ENCODE measurements at regions not wholly inside any gene's neighbourhood (a gene's known extent, or its start where the extent isn't known, plus 50 kb on each side); places are given as distances from the start of the nearest gene placed in this dataset.
"Not testable (repeated sequence)": the region's sequence is repeated elsewhere in the genome, so short reads cannot be mapped to it uniquely, and the experiment has no call there.

DNA sequence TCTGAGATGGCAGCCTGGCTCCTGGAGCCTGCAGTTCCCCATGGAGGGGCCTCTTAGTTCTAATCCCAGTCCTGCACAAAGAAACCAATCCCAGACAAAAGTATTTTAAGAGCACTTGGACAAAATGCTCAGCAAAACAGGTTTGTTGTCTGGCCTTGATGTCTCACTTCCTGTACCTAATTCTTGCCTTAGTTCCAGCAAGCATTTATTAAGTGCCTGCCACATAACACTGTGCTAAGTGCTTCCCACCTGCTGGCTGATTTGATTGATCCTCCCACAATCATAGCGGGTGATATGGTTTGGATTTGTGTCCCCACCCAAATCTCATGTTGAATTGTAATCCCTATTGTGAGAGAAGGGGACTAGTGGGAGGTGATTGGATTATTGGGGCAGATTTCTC is 65.7 kb upstream of the HABP2 start:
- peaks cover 0 to 3% (median 1%) of the 10 kb centered on the region in 7 donors for H3K9me3 Mint-ChIP-seq
- Histone ChIP-seq H3K4me1 (ENCODE audit: control insufficient read depth, insufficient read depth, low read length, poor library complexity, severe bottlenecking) (no peaks in the 10 kb centered on the region), H3K27me3 (ENCODE audit: control insufficient read depth, insufficient read depth, low read length) (peaks cover 3% of the 10 kb centered on the region), H3K9me3 (ENCODE audit: control insufficient read depth in 2 of 2, low read length in 2 of 2) (no peaks in the 10 kb centered on the region), H3K4me3 (ENCODE audit: low read depth, low read length) (no peak overlapping the region), H3K36me3 (ENCODE audit: control insufficient read depth, insufficient read depth, low read length) (no peaks in the 10 kb centered on the region), H3K27ac (ENCODE audit: insufficient read depth, low read length, poor library complexity, severe bottlenecking) (no peak overlapping the region)
- H3K4me3 Mint-ChIP-seq: no peak overlapping the region
- no peaks in the 10 kb centered on the region for H3K36me3 Mint-ChIP-seq
- DNase-seq: no peak
- ATAC-seq (ENCODE audit: low read depth in 2 of 2): no peak
- no peak overlapping the region for H3K27ac Mint-ChIP-seq
- no peaks in the 10 kb centered on the region for H3K4me1 Mint-ChIP-seq
- peaks cover 6% of the 10 kb centered on the region for H3K27me3 Mint-ChIP-seq

DNA sequence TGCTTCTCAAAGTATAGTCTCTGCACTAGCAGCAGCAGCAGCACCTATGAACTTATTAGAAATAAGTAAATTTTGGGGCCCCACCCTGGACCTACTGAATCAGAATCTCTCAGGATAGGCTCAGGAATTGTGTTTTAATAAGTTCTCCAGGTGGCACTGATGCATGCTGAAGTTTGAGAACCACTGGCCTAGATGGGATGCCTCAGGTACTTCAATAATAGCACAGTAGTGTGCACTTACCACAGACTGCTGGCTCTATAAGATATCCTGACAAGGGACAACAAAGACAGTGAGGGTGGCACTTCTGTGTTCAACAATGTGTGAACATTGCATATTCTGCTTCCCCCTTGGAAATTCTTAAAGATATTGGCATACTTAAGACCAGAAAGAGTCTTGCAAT is 64.7 kb upstream of the HABP2 start:
- Histone ChIP-seq H3K9me3 (ENCODE audit: control insufficient read depth in 2 of 2, low read length in 2 of 2) (no peaks in the 10 kb centered on the region), H3K4me1 (ENCODE audit: control insufficient read depth, insufficient read depth, low read length, poor library complexity, severe bottlenecking) (no peaks in the 10 kb centered on the region), H3K36me3 (ENCODE audit: control insufficient read depth, insufficient read depth, low read length) (no peaks in the 10 kb centered on the region), H3K27me3 (ENCODE audit: control insufficient read depth, insufficient read depth, low read length) (peaks cover 3% of the 10 kb centered on the region), H3K4me3 (ENCODE audit: low read depth, low read length) (no peak overlapping the region), H3K27ac (ENCODE audit: insufficient read depth, low read length, poor library complexity, severe bottlenecking) (no peak overlapping the region)
- H3K36me3 Mint-ChIP-seq: no peaks in the 10 kb centered on the region
- peaks cover 6% of the 10 kb centered on the region for H3K27me3 Mint-ChIP-seq
- no peak for ATAC-seq (ENCODE audit: low read depth in 2 of 2)
- no peak overlapping the region for H3K27ac Mint-ChIP-seq
- H3K4me3 Mint-ChIP-seq: no peak overlapping the region
- no peak for DNase-seq
- peaks cover 0 to 3% (median 0%) of the 10 kb centered on the region in 7 donors for H3K9me3 Mint-ChIP-seq
- no peaks in the 10 kb centered on the region for H3K4me1 Mint-ChIP-seq

DNA sequence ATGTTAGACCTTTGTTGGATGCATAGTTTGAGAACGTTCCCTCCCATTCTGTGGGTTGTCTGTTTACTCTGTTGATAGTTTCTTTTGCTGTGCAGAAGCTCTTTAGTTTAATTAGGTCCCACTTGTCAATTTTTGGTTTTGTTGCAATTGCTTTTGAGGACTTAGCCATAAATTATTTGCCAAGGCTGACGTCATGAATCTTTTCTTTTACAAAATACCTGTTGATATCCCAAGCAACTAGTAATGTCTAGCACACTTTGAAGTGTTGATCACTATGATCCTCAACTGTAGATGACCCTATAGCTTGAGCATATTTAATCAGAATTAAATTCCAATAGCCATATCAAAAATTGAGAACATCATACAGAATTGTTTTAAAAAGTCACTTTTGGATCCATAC is 63.3 kb upstream of the HABP2 start:
- H3K36me3 ChIP-seq (ENCODE audit: control insufficient read depth, insufficient read depth, low read length); ATAC-seq (ENCODE audit: low read depth in 2 of 2); DNase-seq; H3K27ac Mint-ChIP-seq; H3K4me3 Mint-ChIP-seq; H3K27me3 ChIP-seq (ENCODE audit: control insufficient read depth, insufficient read depth, low read length); H3K4me1 ChIP-seq (ENCODE audit: control insufficient read depth, insufficient read depth, low read length, poor library complexity, severe bottlenecking); H3K9me3 Mint-ChIP-seq; H3K36me3 Mint-ChIP-seq; H3K4me3 ChIP-seq (ENCODE audit: low read depth, low read length); H3K4me1 Mint-ChIP-seq; H3K27ac ChIP-seq (ENCODE audit: insufficient read depth, low read length, poor library complexity, severe bottlenecking); H3K27me3 Mint-ChIP-seq; H3K9me3 ChIP-seq (ENCODE audit: control insufficient read depth in 2 of 2, low read length in 2 of 2): not testable (repeated sequence)

DNA sequence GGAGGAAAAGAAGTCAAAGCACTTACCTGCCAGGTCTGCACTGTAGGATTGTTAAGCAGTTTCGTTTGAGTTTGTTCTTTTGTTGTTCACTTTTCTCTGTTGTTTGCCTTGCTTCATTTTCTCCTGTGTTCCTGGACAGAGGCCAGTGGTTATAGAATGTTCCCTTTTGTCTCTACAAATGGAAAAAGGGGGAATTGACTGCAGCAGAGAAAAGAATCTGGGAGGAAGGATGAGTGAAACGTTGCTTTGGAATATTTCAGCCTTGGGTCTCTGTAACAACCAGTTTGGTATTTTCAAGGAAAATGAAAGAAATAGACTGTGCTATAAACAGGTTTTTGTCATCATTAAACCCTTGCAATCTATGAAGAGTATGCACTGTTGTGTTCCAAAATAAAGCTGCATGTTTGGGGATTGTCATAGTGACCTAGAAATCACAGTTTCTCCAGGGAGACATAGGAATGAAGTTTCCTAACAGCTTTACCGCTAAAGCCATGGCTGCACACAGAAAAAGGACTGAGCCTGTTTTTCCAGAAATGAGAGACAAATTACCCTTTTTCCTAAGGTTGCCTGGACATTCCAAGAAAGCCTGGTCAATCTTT is 60.8 kb upstream of the HABP2 start:
- ATAC-seq (ENCODE audit: low read depth in 2 of 2) (no peak), DNase-seq (no peak)
- peaks cover 3% of the 10 kb centered on the region for H3K27me3 ChIP-seq (ENCODE audit: control insufficient read depth, insufficient read depth, low read length)
- no peak overlapping the region for H3K4me3 ChIP-seq (ENCODE audit: low read depth, low read length)
- no peaks in the 10 kb centered on the region for H3K4me1 Mint-ChIP-seq
- H3K9me3 Mint-ChIP-seq: peaks cover 0 to 5% (median 0%) of the 10 kb centered on the region in 7 donors
- H3K9me3 ChIP-seq (ENCODE audit: control insufficient read depth in 2 of 2, low read length in 2 of 2): no peaks in the 10 kb centered on the region
- H3K4me3 Mint-ChIP-seq: no peak overlapping the region
- no peaks in the 10 kb centered on the region for H3K36me3 ChIP-seq (ENCODE audit: control insufficient read depth, insufficient read depth, low read length)
- no peaks in the 10 kb centered on the region for H3K27me3 Mint-ChIP-seq
- H3K36me3 Mint-ChIP-seq: no peaks in the 10 kb centered on the region
- no peak overlapping the region for H3K27ac ChIP-seq (ENCODE audit: insufficient read depth, low read length, poor library complexity, severe bottlenecking)
- no peaks in the 10 kb centered on the region for H3K4me1 ChIP-seq (ENCODE audit: control insufficient read depth, insufficient read depth, low read length, poor library complexity, severe bottlenecking)
- H3K27ac Mint-ChIP-seq: no peak overlapping the region

DNA sequence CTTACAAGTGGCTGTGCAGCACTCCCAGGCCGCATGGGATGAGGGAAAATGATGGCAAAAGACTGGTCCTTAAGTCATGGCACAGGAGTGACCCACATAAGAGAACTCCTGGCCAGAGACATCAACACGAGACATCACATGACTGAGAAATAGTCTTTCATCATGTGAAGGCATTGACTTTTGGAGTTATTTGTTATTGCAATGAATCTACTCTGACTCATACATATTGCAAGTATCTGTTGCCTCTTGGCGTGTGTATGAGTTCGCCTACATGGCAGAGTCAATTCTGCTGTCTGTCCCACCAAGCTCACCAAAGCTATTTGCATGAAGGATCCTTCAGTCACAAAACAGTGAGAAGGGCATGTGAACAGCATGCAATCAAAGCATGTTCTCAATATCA is 59.7 kb upstream of the HABP2 start:
- Histone ChIP-seq H3K4me3 (ENCODE audit: low read depth, low read length) (no peak overlapping the region), H3K9me3 (ENCODE audit: control insufficient read depth in 2 of 2, low read length in 2 of 2) (no peaks in the 10 kb centered on the region), H3K36me3 (ENCODE audit: control insufficient read depth, insufficient read depth, low read length) (no peaks in the 10 kb centered on the region), H3K27me3 (ENCODE audit: control insufficient read depth, insufficient read depth, low read length) (no peaks in the 10 kb centered on the region), H3K27ac (ENCODE audit: insufficient read depth, low read length, poor library complexity, severe bottlenecking) (no peak overlapping the region), H3K4me1 (ENCODE audit: control insufficient read depth, insufficient read depth, low read length, poor library complexity, severe bottlenecking) (no peaks in the 10 kb centered on the region)
- Mint-ChIP-seq H3K4me3 (no peak overlapping the region), H3K9me3 (peaks cover 0 to 6% (median 0%) of the 10 kb centered on the region in 7 donors), H3K27ac (no peak overlapping the region), H3K4me1 (no peaks in the 10 kb centered on the region), H3K36me3 (no peaks in the 10 kb centered on the region), H3K27me3 (no peaks in the 10 kb centered on the region)
- DNase-seq (no peak), ATAC-seq (ENCODE audit: low read depth in 2 of 2) (no peak)

DNA sequence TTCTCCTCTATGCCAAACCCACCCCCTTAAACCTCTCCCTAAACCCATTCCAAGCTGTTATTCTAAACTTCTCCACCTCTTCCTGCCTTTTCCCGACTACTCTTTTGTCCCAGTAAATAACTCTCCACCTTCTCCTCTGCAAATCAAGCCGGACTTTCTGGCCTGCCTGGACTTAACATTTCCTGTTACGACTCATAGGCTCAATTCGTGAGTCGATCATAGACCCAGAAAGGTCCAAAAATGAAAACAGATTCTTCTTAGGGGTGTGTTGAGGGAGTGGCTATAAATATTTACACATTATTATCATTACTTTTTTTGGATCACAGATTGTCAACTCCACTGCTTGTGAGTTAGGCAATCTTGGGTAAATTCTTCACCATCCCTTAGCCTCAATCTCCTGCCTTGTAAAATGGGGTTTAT is 59.0 kb upstream of the HABP2 start:
- no peak for DNase-seq
- Histone ChIP-seq H3K27ac (ENCODE audit: insufficient read depth, low read length, poor library complexity, severe bottlenecking) (no peak overlapping the region), H3K27me3 (ENCODE audit: control insufficient read depth, insufficient read depth, low read length) (no peaks in the 10 kb centered on the region), H3K9me3 (ENCODE audit: control insufficient read depth in 2 of 2, low read length in 2 of 2) (no peaks in the 10 kb centered on the region), H3K4me3 (ENCODE audit: low read depth, low read length) (no peak overlapping the region), H3K36me3 (ENCODE audit: control insufficient read depth, insufficient read depth, low read length) (no peaks in the 10 kb centered on the region), H3K4me1 (ENCODE audit: control insufficient read depth, insufficient read depth, low read length, poor library complexity, severe bottlenecking) (no peaks in the 10 kb centered on the region)
- Mint-ChIP-seq H3K4me1 (no peaks in the 10 kb centered on the region), H3K27me3 (no peaks in the 10 kb centered on the region), H3K9me3 (peaks cover 0 to 6% (median 0%) of the 10 kb centered on the region in 7 donors), H3K36me3 (no peaks in the 10 kb centered on the region), H3K27ac (no peak overlapping the region), H3K4me3 (no peak overlapping the region)
- ATAC-seq (ENCODE audit: low read depth in 2 of 2): no peak

DNA sequence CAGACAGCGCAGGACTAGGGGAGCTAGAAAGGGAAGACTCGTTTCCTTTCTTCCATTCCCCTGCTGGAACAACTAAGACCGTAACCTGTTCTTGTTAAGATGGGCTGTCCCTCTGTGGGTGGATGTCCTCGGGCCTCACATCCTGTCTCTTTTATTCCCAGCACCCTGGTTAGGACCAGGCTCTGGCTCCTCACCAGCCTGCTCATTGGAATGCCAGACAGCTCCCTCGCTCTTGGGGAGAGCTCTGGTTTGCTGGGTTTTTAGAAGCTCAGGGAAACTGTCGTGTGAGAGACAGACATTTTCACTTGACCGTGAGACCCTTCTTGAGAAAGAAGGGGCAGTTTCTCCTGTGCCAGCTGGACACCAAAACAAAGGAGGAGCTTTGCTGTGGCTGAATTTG is 58.1 kb upstream of the HABP2 start:
- Histone ChIP-seq H3K4me3 (ENCODE audit: low read depth, low read length) (no peak overlapping the region), H3K36me3 (ENCODE audit: control insufficient read depth, insufficient read depth, low read length) (no peaks in the 10 kb centered on the region), H3K27ac (ENCODE audit: insufficient read depth, low read length, poor library complexity, severe bottlenecking) (no peak overlapping the region), H3K4me1 (ENCODE audit: control insufficient read depth, insufficient read depth, low read length, poor library complexity, severe bottlenecking) (no peaks in the 10 kb centered on the region), H3K27me3 (ENCODE audit: control insufficient read depth, insufficient read depth, low read length) (no peaks in the 10 kb centered on the region), H3K9me3 (ENCODE audit: control insufficient read depth in 2 of 2, low read length in 2 of 2) (no peaks in the 10 kb centered on the region)
- ATAC-seq (ENCODE audit: low read depth in 2 of 2) (no peak), DNase-seq (no peak)
- Mint-ChIP-seq H3K9me3 (peaks cover 0 to 6% (median 0%) of the 10 kb centered on the region in 7 donors), H3K27me3 (peaks cover 2% of the 10 kb centered on the region), H3K27ac (no peak overlapping the region), H3K36me3 (no peaks in the 10 kb centered on the region), H3K4me3 (no peak overlapping the region), H3K4me1 (no peaks in the 10 kb centered on the region)

DNA sequence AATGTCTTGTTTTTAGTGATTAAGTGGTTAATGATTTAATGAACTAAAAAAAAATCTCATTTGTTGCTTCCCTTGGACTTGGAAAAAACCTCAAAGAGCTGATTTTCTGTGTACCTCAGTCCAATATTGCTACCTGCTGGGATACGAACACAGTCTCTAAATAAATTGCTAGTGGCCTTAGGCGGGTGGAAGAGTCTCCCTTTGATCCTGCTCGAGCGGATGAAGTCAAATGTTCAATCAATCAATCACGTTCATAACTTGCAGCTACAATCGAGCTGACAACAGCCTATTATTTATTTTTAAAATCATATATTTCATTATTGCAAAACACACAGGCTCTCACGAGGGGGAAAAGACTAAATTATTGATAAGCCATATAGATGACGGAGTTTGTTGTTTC is 57.3 kb upstream of the HABP2 start:
- peaks cover 4% of the 10 kb centered on the region for H3K27me3 Mint-ChIP-seq
- DNase-seq (no peak), ATAC-seq (ENCODE audit: low read depth in 2 of 2) (no peak)
- no peak overlapping the region for H3K27ac Mint-ChIP-seq
- Histone ChIP-seq H3K27me3 (ENCODE audit: control insufficient read depth, insufficient read depth, low read length) (no peaks in the 10 kb centered on the region), H3K4me1 (ENCODE audit: control insufficient read depth, insufficient read depth, low read length, poor library complexity, severe bottlenecking) (no peaks in the 10 kb centered on the region), H3K9me3 (ENCODE audit: control insufficient read depth in 2 of 2, low read length in 2 of 2) (no peaks in the 10 kb centered on the region), H3K36me3 (ENCODE audit: control insufficient read depth, insufficient read depth, low read length) (no peaks in the 10 kb centered on the region), H3K4me3 (ENCODE audit: low read depth, low read length) (no peak overlapping the region), H3K27ac (ENCODE audit: insufficient read depth, low read length, poor library complexity, severe bottlenecking) (no peak overlapping the region)
- H3K4me1 Mint-ChIP-seq: no peaks in the 10 kb centered on the region
- no peaks in the 10 kb centered on the region for H3K36me3 Mint-ChIP-seq
- H3K9me3 Mint-ChIP-seq: peaks cover 0 to 6% (median 0%) of the 10 kb centered on the region in 7 donors
- no peak overlapping the region for H3K4me3 Mint-ChIP-seq
